Gastrocnemius medialis (tissue), 4 donors: ENCODE measurements at regions not wholly inside any gene's neighbourhood (a gene's known extent, or its start where the extent isn't known, plus 50 kb on each side); places are given as distances from the start of the nearest gene placed in this dataset.

Source experiments
- ATAC-seq, 2 donors: fragments of 150-250 bp; one replicate each; pipeline ENCODE4 v1.9.1; 2016
- DNase-seq, 2 donors: peaks; one replicate each; pipeline ENCODE4 v3.0.0-alpha.2; 2019
- H3K27ac ChIP-seq, 4 donors: fragments of 200-600 bp; sonication (generic); 1 replicate in 1 of 4; 2 replicates in 3 of 4; pipeline ENCODE4 v1.5.1; 2016 to 2018; ENCODE audit warnings: mild to moderate bottlenecking in 2 of 4, moderate library complexity in 1 of 4
- H3K27me3 ChIP-seq, 3 donors: fragments of 200-600 bp; sonication (generic) in 2 of 3; 1 replicate in 1 of 3; 2 replicates in 2 of 3; pipeline versions ENCODE4 v1.5.1 to v1.6.0; 2016 to 2019; ENCODE audit warnings: mild to moderate bottlenecking in 1 of 3, moderate library complexity in 1 of 3
- H3K36me3 ChIP-seq, 2 donors: fragments of 200-600 bp; sonication (generic) in 1 of 2; one replicate each; pipeline ENCODE4 v1.5.1; 2017 to 2018
- H3K4me1 ChIP-seq, 2 donors: fragments of 200-600 bp; sonication (generic) in 1 of 2; one replicate each; pipeline ENCODE4 v1.5.1; 2016 to 2017; ENCODE audit warnings: mild to moderate bottlenecking in 2 of 2
- H3K4me3 ChIP-seq, 4 donors: fragments of 200-600 bp; sonication (generic) in 3 of 4; 1 replicate in 1 of 4; 2 replicates in 3 of 4; pipeline ENCODE4 v1.5.1; 2016 to 2019; ENCODE audit warnings: mild to moderate bottlenecking in 2 of 4
- H3K9me3 ChIP-seq, 3 donors: fragments of 200-600 bp; sonication (generic) in 2 of 3; 1 replicate in 1 of 3; 2 replicates in 2 of 3; pipeline ENCODE4 v1.5.1; 2016 to 2019
- POLR2A ChIP-seq, 2 donors: fragments of 450-650 bp; IDR thresholded peaks; one replicate each; pipeline ENCODE4 v1.6.1; 2017; ENCODE audit warnings: antibody characterized with exemption in 2 of 2, mild to moderate bottlenecking in 2 of 2, moderate library complexity in 2 of 2
- in situ Hi-C, 4 donors: fragments of 200-750 bp; cut with MboI; loops; one replicate each; pipeline versions ENCODE4 v1.15.0 to v1.8.0; 2017; ENCODE audit warnings: low sequenced_read_pairs in 4 of 4
- intact Hi-C: fragments of 100-400 bp; cut with DNase I; formaldehyde crosslinking; loops from one replicate; pipeline ENCODE4 v1.15.1; 2023; ENCODE audit warnings: low total_unique reads
- TF ChIP-seq, protein P1 (sequence below), 5 experiments: fragments of 450-650 bp in 3 of 5; fragments of 200-600 bp in 2 of 5; sonication (generic) in 2 of 5; IDR thresholded peaks in 4 of 5; conservative IDR thresholded peaks in 1 of 5; 1 replicate in 4 of 5; 2 replicates in 1 of 5; pipeline ENCODE4 v1.5.1; 2016 to 2019; ENCODE audit warnings: antibody characterized with exemption in 5 of 5, mild to moderate bottlenecking in 3 of 5, moderate library complexity in 3 of 5

DNA sequence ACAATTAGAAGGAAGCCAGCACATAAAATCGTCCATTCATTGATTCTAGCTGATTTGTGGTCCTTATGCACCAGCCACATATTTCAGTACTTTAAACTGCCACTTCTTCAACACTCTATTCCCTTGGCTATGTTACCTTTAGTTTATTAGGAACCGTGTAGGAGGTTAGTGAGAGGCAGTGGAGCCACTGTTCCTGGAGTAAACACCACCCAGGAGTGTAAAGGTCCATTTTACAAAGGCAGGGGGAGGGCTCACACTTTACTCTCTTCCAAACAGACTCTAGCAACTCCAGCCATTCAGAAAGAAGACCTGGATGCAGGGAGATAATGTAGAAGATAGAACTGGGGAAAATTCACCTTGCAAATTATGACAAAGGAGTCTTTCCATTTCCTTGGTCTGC is 170.2 kb upstream of the RPS23 start:
- in situ Hi-C loops (no loop called here), intact Hi-C loops (loop anchor here (10.0 kb wide), 1 partner anchor 54 kb away; no protein-coding TSS in a partner anchor)
- Histone ChIP-seq H3K4me1 (no peaks in the 10 kb centered on the region), H3K27ac (no peak overlapping the region), H3K9me3 (no peaks in the 10 kb centered on the region), H3K4me3 (no peak overlapping the region), H3K27me3 (no peaks in the 10 kb centered on the region), H3K36me3 (no peaks in the 10 kb centered on the region)
- TF ChIP-seq, protein P1, sequence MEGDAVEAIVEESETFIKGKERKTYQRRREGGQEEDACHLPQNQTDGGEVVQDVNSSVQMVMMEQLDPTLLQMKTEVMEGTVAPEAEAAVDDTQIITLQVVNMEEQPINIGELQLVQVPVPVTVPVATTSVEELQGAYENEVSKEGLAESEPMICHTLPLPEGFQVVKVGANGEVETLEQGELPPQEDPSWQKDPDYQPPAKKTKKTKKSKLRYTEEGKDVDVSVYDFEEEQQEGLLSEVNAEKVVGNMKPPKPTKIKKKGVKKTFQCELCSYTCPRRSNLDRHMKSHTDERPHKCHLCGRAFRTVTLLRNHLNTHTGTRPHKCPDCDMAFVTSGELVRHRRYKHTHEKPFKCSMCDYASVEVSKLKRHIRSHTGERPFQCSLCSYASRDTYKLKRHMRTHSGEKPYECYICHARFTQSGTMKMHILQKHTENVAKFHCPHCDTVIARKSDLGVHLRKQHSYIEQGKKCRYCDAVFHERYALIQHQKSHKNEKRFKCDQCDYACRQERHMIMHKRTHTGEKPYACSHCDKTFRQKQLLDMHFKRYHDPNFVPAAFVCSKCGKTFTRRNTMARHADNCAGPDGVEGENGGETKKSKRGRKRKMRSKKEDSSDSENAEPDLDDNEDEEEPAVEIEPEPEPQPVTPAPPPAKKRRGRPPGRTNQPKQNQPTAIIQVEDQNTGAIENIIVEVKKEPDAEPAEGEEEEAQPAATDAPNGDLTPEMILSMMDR (IDR thresholded peaks at IDR 0.05 in 4 of 5, conservative IDR thresholded peaks at IDR 0.05 in 1 of 5): no peak
- no peak for TF ChIP-seq POLR2A (IDR thresholded peaks at IDR 0.05)
- DNase-seq (no peak), ATAC-seq (no peak)

DNA sequence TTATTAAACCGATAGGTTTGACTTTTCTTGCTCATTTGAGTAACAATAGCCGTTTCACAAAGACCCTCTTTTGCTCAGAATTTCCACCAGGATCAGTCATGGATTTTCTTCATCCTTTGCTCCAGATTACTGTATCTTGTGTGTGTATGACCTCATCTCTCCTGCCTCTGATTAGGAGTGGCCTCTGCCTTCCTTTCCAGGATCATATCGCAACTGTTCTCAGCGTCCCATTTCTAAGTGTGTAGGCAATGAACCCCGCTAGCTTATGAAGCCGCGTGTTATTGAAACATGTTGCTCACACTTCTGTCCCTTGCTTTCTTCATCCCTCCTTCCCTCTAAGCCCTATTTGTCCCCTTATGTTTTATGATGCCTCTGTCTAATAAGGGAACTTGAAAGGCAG is 169.8 kb upstream of the RPS23 start:
- Histone ChIP-seq H3K27ac (no peak overlapping the region), H3K4me3 (no peak overlapping the region), H3K27me3 (no peaks in the 10 kb centered on the region), H3K36me3 (no peaks in the 10 kb centered on the region), H3K4me1 (no peaks in the 10 kb centered on the region), H3K9me3 (no peaks in the 10 kb centered on the region)
- in situ Hi-C loops: no loop called here
- ATAC-seq (no peak), DNase-seq (no peak)
- TF ChIP-seq, protein P1 (IDR thresholded peaks at IDR 0.05 in 4 of 5, conservative IDR thresholded peaks at IDR 0.05 in 1 of 5): no peak
- TF ChIP-seq POLR2A (IDR thresholded peaks at IDR 0.05): no peak
- intact Hi-C loops: loop anchor here (10.0 kb wide), 1 partner anchor 53 kb away; no protein-coding TSS in a partner anchor

DNA sequence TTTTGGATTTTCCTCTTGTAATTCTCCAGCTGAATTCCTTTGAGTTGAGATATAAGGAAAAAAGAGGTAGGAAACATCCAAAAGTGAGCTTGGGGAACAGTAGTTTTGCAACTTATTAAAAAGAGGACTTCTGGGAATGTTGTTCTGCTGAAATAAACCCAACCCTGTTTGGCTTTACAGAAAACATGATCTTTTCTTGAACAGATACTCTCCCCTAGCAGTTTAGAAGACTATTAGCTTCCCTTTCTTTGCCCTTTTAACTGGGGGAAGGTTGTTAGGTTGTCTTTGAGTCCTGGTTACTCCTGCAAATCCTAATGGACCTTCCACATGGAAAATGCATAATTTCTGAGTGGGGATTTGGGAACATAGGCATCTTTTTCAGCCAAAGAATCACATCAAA is 168.7 kb upstream of the RPS23 start:
- Histone ChIP-seq H3K9me3 (no peaks in the 10 kb centered on the region), H3K36me3 (no peaks in the 10 kb centered on the region), H3K27me3 (no peaks in the 10 kb centered on the region), H3K27ac (no peak overlapping the region), H3K4me1 (no peaks in the 10 kb centered on the region), H3K4me3 (no peak overlapping the region)
- peak; percentile 30 to 42 for ATAC-seq
- in situ Hi-C loops: no loop called here
- intact Hi-C loops: loop anchor here (10.0 kb wide), 1 partner anchor 52 kb away; no protein-coding TSS in a partner anchor
- DNase-seq: no peak
- no peak for TF ChIP-seq POLR2A (IDR thresholded peaks at IDR 0.05)
- TF ChIP-seq, protein P1 (IDR thresholded peaks at IDR 0.05 in 4 of 5, conservative IDR thresholded peaks at IDR 0.05 in 1 of 5): no peak

DNA sequence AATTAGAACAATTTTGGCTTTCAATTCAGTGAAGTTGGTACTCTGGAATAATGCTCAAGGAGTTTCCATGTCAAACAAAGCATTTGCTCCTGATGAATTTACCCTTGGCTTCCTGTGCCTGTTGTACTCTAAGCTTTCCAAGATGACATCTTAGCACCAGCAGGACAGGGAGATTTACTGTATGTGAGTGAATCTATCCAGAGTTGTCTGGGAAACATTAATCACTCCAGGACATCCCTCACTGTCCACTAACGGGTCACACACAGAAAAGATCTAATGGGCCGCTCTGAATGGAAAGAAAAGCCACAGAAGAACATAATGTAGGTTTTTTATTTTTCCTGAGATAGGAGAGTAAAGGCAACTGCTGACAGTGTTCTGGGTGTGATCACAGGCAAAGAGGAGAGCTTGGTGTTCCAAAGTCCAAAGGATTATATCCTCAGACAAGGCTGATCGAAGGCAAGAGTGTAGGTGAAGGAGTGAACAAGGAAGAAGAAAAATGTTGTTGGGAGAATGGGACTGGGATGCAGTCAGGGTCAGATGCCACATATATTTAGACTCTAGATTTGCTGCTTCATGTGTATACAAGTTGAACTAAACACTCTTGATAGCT is 167.7 kb upstream of the RPS23 start:
- TF ChIP-seq, protein P1 (IDR thresholded peaks at IDR 0.05 in 4 of 5, conservative IDR thresholded peaks at IDR 0.05 in 1 of 5): no peak
- no peak for TF ChIP-seq POLR2A (IDR thresholded peaks at IDR 0.05)
- Histone ChIP-seq H3K27ac (no peak overlapping the region), H3K4me3 (no peak overlapping the region), H3K27me3 (no peaks in the 10 kb centered on the region), H3K36me3 (no peaks in the 10 kb centered on the region), H3K9me3 (no peaks in the 10 kb centered on the region), H3K4me1 (no peaks in the 10 kb centered on the region)
- intact Hi-C loops (loop anchor here (10.0 kb wide), 1 partner anchor 51 kb away; no protein-coding TSS in a partner anchor), in situ Hi-C loops (no loop called here)
- no peak for ATAC-seq
- no peak for DNase-seq
